Smooth muscle cell (in vitro differentiated cells): ENCODE measurements at regions not wholly inside any gene's neighbourhood (a gene's known extent, or its start where the extent isn't known, plus 50 kb on each side); places are given as distances from the start of the nearest gene placed in this dataset.

Source experiments
- DNase-seq: peaks from one replicate; lab custom pipeline; 2025; ENCODE audit not compliant: unreplicated experiment; lab: John Stamatoyannopoulos, UW
- H2AFZ ChIP-seq: fragments of 200-600 bp; sonication (generic); 2 replicates; pipeline ENCODE4 v1.6.0; 2016; ENCODE audit warnings: antibody characterized with exemption, low read depth, mild to moderate bottlenecking
- H3F3A ChIP-seq: fragments of 200-600 bp; sonication (generic); 2 replicates; pipeline ENCODE4 v1.6.0; 2017; ENCODE audit warnings: antibody characterized with exemption, low read depth
- H3K27ac ChIP-seq: fragments of 200-600 bp; sonication (generic); 2 replicates; pipeline ENCODE4 v1.5.1; 2016; ENCODE audit warnings: low read depth, mild to moderate bottlenecking
- H3K27me3 ChIP-seq: fragments of 200-600 bp; sonication (generic); 2 replicates; pipeline ENCODE4 v1.6.1; 2016; ENCODE audit warnings: low read depth, mild to moderate bottlenecking
- H3K36me3 ChIP-seq: fragments of 200-600 bp; sonication (generic); 2 replicates; pipeline ENCODE4 v1.5.1; 2016; ENCODE audit warnings: low read depth
- H3K4me1 ChIP-seq: fragments of 200-600 bp; sonication (generic); 2 replicates; pipeline ENCODE4 v1.5.1; 2016; ENCODE audit warnings: low read depth
- H3K4me2 ChIP-seq: fragments of 200-600 bp; sonication (generic); 2 replicates; pipeline ENCODE4 v1.6.0; 2016; ENCODE audit warnings: mild to moderate bottlenecking
- H3K4me3 ChIP-seq: fragments of 200-600 bp; sonication (generic); 2 replicates; pipeline ENCODE4 v1.5.1; 2016; ENCODE audit warnings: mild to moderate bottlenecking
- H3K79me2 ChIP-seq: fragments of 200-600 bp; sonication (generic); 2 replicates; pipeline ENCODE4 v1.6.0; 2016; ENCODE audit warnings: low read depth, mild to moderate bottlenecking
- H3K9ac ChIP-seq: fragments of 200-600 bp; sonication (generic); 2 replicates; pipeline ENCODE4 v1.6.0; 2016; ENCODE audit warnings: low read depth
- H3K9me3 ChIP-seq: fragments of 200-600 bp; sonication (generic); replicated peaks from 2 replicates; pipeline ENCODE4 v1.5.1; 2016; ENCODE audit warnings: low read depth
- H4K20me1 ChIP-seq: fragments of 200-600 bp; sonication (generic); 2 replicates; pipeline ENCODE4 v1.6.0; 2016; ENCODE audit warnings: low read depth
- CTCF ChIP-seq: fragments of 200-600 bp; sonication (generic); IDR thresholded peaks from 2 replicates; pipeline ENCODE4 v1.5.1; 2017; ENCODE audit warnings: borderline replicate concordance, mild to moderate bottlenecking, antibody characterized with exemption; ENCODE audit not compliant: insufficient read depth, poor library complexity, severe bottlenecking
- WGBS: methylation state at CpG from one replicate; pipeline ENCODE4 v1.1.7; 2016; ENCODE audit warnings: low lambda C conversion rate; 5-methylcytosine and 5-hydroxymethylcytosine counted together

- Histone ChIP-seq H4K20me1 (no peaks in the 10 kb centered on the region), H3K27me3 (peaks cover 24% of the 10 kb centered on the region), H3K9ac (no peak overlapping the region), H3K79me2 (no peaks in the 10 kb centered on the region), H3K4me1 (peaks cover 27% of the 10 kb centered on the region), H2AFZ (peak overlapping the region; percentile 56), H3K9me3 (no peaks in the 10 kb centered on the region), H3K4me3 (peak overlapping the region; percentile 48), H3K4me2 (peak overlapping the region; percentile 83), H3K27ac (no peak overlapping the region), H3F3A (no peaks in the 10 kb centered on the region), H3K36me3 (no peaks in the 10 kb centered on the region)
- WGBS = 52% methylated on average over 3 of the region's 3 CpGs
- TF ChIP-seq CTCF = no peak
- no peak for DNase-seq
Measured at GRCh38 chr1:81238129-81238528, 562.6 kb upstream of the ADGRL2 start.

- H2AFZ ChIP-seq = peak overlapping the region; percentile 56
- H3K4me3 ChIP-seq = peak overlapping the region; percentile 48
Measured at GRCh38 chr1:81237473-81238089, 563.2 kb upstream of the ADGRL2 start.

GRCh38 chr1:81234237-81234636 lies 566.5 kb upstream of the ADGRL2 start:
- Histone ChIP-seq H3K4me3 (no peak overlapping the region), H3K27me3 (peaks cover 7% of the 10 kb centered on the region), H3K36me3 (no peaks in the 10 kb centered on the region), H3K79me2 (no peaks in the 10 kb centered on the region), H3F3A (no peaks in the 10 kb centered on the region), H2AFZ (no peak overlapping the region), H3K4me2 (no peak overlapping the region), H3K9ac (no peak overlapping the region), H3K4me1 (peaks cover 33% of the 10 kb centered on the region), H4K20me1 (no peaks in the 10 kb centered on the region), H3K9me3 (no peaks in the 10 kb centered on the region), H3K27ac (no peak overlapping the region)
- DNase-seq = no peak
- no peak for TF ChIP-seq CTCF
- 88% methylated on average over 3 of the region's 3 CpGs for WGBS

More at GRCh38 chr1:81237473-81238089, 563.2 kb upstream of the ADGRL2 start:
- 34% methylated on average over 8 of the region's 8 CpGs for WGBS
- no peaks in the 10 kb centered on the region for H3K79me2 ChIP-seq
- H3K36me3 ChIP-seq = no peaks in the 10 kb centered on the region
- H4K20me1 ChIP-seq = no peaks in the 10 kb centered on the region
- TF ChIP-seq CTCF = no peak
- peaks cover 24% of the 10 kb centered on the region for H3K27me3 ChIP-seq
- no peak overlapping the region for H3K9ac ChIP-seq
- peaks cover 27% of the 10 kb centered on the region for H3K4me1 ChIP-seq
- H3K9me3 ChIP-seq = no peaks in the 10 kb centered on the region
- no peak for DNase-seq
- no peak overlapping the region for H3K27ac ChIP-seq
- no peaks in the 10 kb centered on the region for H3F3A ChIP-seq
- peak overlapping the region; percentile 83 for H3K4me2 ChIP-seq

GRCh38 chr1:81233591-81233990 lies 567.1 kb upstream of the ADGRL2 start:
- Histone ChIP-seq H3K4me2 (no peak overlapping the region), H3K27ac (no peak overlapping the region), H3K27me3 (peaks cover under 1% of the 10 kb centered on the region), H3K4me3 (no peak overlapping the region), H3K79me2 (no peaks in the 10 kb centered on the region), H3K4me1 (peaks cover 27% of the 10 kb centered on the region), H3K9ac (no peak overlapping the region), H3F3A (no peaks in the 10 kb centered on the region), H2AFZ (no peak overlapping the region), H3K36me3 (no peaks in the 10 kb centered on the region), H3K9me3 (no peaks in the 10 kb centered on the region), H4K20me1 (no peaks in the 10 kb centered on the region)
- TF ChIP-seq CTCF = no peak
- WGBS = 88% methylated on average over 1 of the region's 1 CpG
- no peak for DNase-seq
